ENCODE measurements at regions not wholly inside any gene's neighbourhood (a gene's known extent, or its start where the extent isn't known, plus 50 kb on each side); places are given as distances from the start of the nearest gene placed in this dataset.

- no peak for DNase-seq (ENCODE audit: low spot score)
- no peaks in the 10 kb centered on the region for H3K4me1 Mint-ChIP-seq
- no peak overlapping the region for H3K4me3 ChIP-seq
- no peak overlapping the region for H3K27ac Mint-ChIP-seq
- no peaks in the 10 kb centered on the region for H4K20me1 ChIP-seq (ENCODE audit: low read depth)
- no peaks in the 10 kb centered on the region for H3K27me3 ChIP-seq
- H3K36me3 ChIP-seq = no peaks in the 10 kb centered on the region
- H3F3A ChIP-seq (ENCODE audit: low read depth) = no peaks in the 10 kb centered on the region
- H3K27me3 Mint-ChIP-seq (ENCODE audit: insufficient read depth, low read depth) = peaks cover 3% of the 10 kb centered on the region
- H3K36me3 Mint-ChIP-seq = no peaks in the 10 kb centered on the region
- H3K79me2 ChIP-seq (ENCODE audit: low read depth) = no peaks in the 10 kb centered on the region
- H3K9ac ChIP-seq = no peak overlapping the region
- no peak for TF ChIP-seq EZH2phosphoT487 (IDR thresholded peaks at IDR 0.05)
- no peak for TF ChIP-seq CTCF (IDR thresholded peaks at IDR 0.05)
- TF ChIP-seq EZH2 (IDR thresholded peaks at IDR 0.05) = no peak
- no peak overlapping the region for H2AFZ ChIP-seq (replicated peaks)
- no peak overlapping the region for H3K27ac ChIP-seq
- no peaks in the 10 kb centered on the region for H3K9me3 ChIP-seq (ENCODE audit: low read depth)
- H3K4me1 ChIP-seq = no peaks in the 10 kb centered on the region
- no peak overlapping the region for H3K4me2 ChIP-seq
- H3K4me3 Mint-ChIP-seq = no peak overlapping the region
- H3K9me3 Mint-ChIP-seq = no peaks in the 10 kb centered on the region
These were observed 329.0 kb downstream of the OLFM4 start for GRCh38 chr13:53357582-53357981.

- no peak overlapping the region for H3K27ac Mint-ChIP-seq
These were observed 340.3 kb downstream of the OLFM4 start for GRCh38 chr13:53368948-53369347.

GRCh38 chr13:53379485-53379884 is 350.9 kb downstream of the OLFM4 start:
- TF ChIP-seq EZH2 (IDR thresholded peaks at IDR 0.05) = no peak
- TF ChIP-seq CTCF (IDR thresholded peaks at IDR 0.05) = no peak
- TF ChIP-seq EZH2phosphoT487 (IDR thresholded peaks at IDR 0.05) = no peak
- H3K27ac ChIP-seq = no peak overlapping the region
- H3K79me2 ChIP-seq (ENCODE audit: low read depth) = no peaks in the 10 kb centered on the region
- no peak overlapping the region for H3K4me3 Mint-ChIP-seq
- no peak overlapping the region for H2AFZ ChIP-seq (replicated peaks)
- H3K27me3 Mint-ChIP-seq (ENCODE audit: insufficient read depth, low read depth) = no peaks in the 10 kb centered on the region
- H3K27me3 ChIP-seq = no peaks in the 10 kb centered on the region
- H3K27ac Mint-ChIP-seq = no peak overlapping the region
- H3F3A ChIP-seq (ENCODE audit: low read depth) = no peaks in the 10 kb centered on the region
- H3K36me3 Mint-ChIP-seq = no peaks in the 10 kb centered on the region
- DNase-seq (ENCODE audit: low spot score) = no peak
- H3K4me3 ChIP-seq = no peak overlapping the region
- no peaks in the 10 kb centered on the region for H3K9me3 Mint-ChIP-seq
- H3K36me3 ChIP-seq = no peaks in the 10 kb centered on the region
- peaks cover 2% of the 10 kb centered on the region for H3K4me1 Mint-ChIP-seq
- no peak overlapping the region for H3K4me2 ChIP-seq
- H4K20me1 ChIP-seq (ENCODE audit: low read depth) = no peaks in the 10 kb centered on the region
- H3K9me3 ChIP-seq (ENCODE audit: low read depth) = no peaks in the 10 kb centered on the region
- H3K9ac ChIP-seq = no peak overlapping the region
- peaks cover 7% of the 10 kb centered on the region for H3K4me1 ChIP-seq

More at GRCh38 chr13:53368948-53369347, 340.3 kb downstream of the OLFM4 start:
- Histone ChIP-seq H3K4me2 (no peak overlapping the region), H3F3A (ENCODE audit: low read depth) (no peaks in the 10 kb centered on the region), H3K36me3 (no peaks in the 10 kb centered on the region), H3K9ac (no peak overlapping the region), H3K27ac (no peak overlapping the region), H3K4me1 (peaks cover 8% of the 10 kb centered on the region), H3K79me2 (ENCODE audit: low read depth) (no peaks in the 10 kb centered on the region), H4K20me1 (ENCODE audit: low read depth) (no peaks in the 10 kb centered on the region), H2AFZ (replicated peaks) (no peak overlapping the region), H3K9me3 (ENCODE audit: low read depth) (no peaks in the 10 kb centered on the region), H3K27me3 (no peaks in the 10 kb centered on the region), H3K4me3 (no peak overlapping the region)
- H3K27me3 Mint-ChIP-seq (ENCODE audit: insufficient read depth, low read depth) = no peaks in the 10 kb centered on the region
- H3K36me3 Mint-ChIP-seq = no peaks in the 10 kb centered on the region
- H3K4me3 Mint-ChIP-seq = no peak overlapping the region
- TF ChIP-seq EZH2 (IDR thresholded peaks at IDR 0.05) (no peak), CTCF (IDR thresholded peaks at IDR 0.05) (peak; percentile 45)
- no peaks in the 10 kb centered on the region for H3K4me1 Mint-ChIP-seq
- no peaks in the 10 kb centered on the region for H3K9me3 Mint-ChIP-seq
- peak; percentile 44 for DNase-seq (ENCODE audit: low spot score)
